Dermis microvascular lymphatic vessel endothelial cell (primary cell): ENCODE measurements at regions not wholly inside any gene's neighbourhood (a gene's known extent, or its start where the extent isn't known, plus 50 kb on each side); places are given as distances from the start of the nearest gene placed in this dataset.
"Not testable (repeated sequence)": the region's sequence is repeated elsewhere in the genome, so short reads cannot be mapped to it uniquely, and the experiment has no call there.

Experiments used
- DNase-seq, 2 donors: peaks; one replicate each; pipeline versions ENCODE4 v3.0.0 to v3.0.0-alpha.2; 2010; ENCODE audit warnings: low read depth in 2 of 2

- DNase-seq, result no peak
Measured at GRCh38 chr14:25699981-25700380, 650.0 kb upstream of the STXBP6 start.

GRCh38 chr14:25698111-25698510, 648.2 kb upstream of the STXBP6 start:
- DNase-seq, result no peak

GRCh38 chr14:25696176-25696575, 646.2 kb upstream of the STXBP6 start:
- DNase-seq, result no peak

- no peak for DNase-seq
Measured at GRCh38 chr14:25685004-25685403, 635.1 kb upstream of the STXBP6 start.

- no peak for DNase-seq
Measured at GRCh38 chr14:25680934-25681333, 631.0 kb upstream of the STXBP6 start.

- not testable (repeated sequence) for DNase-seq
Measured at GRCh38 chr14:25680511-25680910, 630.6 kb upstream of the STXBP6 start.

GRCh38 chr14:25677111-25677510, 627.2 kb upstream of the STXBP6 start:
- DNase-seq, result no peak

GRCh38 chr14:25667387-25667786, 617.4 kb upstream of the STXBP6 start:
- DNase-seq, result no peak

- no peak for DNase-seq
Measured at GRCh38 chr14:25666877-25667276, 616.9 kb upstream of the STXBP6 start.

- no peak for DNase-seq
Measured at GRCh38 chr14:25658988-25659387, 609.0 kb upstream of the STXBP6 start.

GRCh38 chr14:25630447-25630846, 580.5 kb upstream of the STXBP6 start:
- DNase-seq, result no peak

- no peak for DNase-seq
Measured at GRCh38 chr14:25628978-25629377, 579.0 kb upstream of the STXBP6 start.

GRCh38 chr14:25628390-25628789, 578.4 kb upstream of the STXBP6 start:
- no peak for DNase-seq

- no peak for DNase-seq
Measured at GRCh38 chr14:25626986-25627385, 577.0 kb upstream of the STXBP6 start.

GRCh38 chr14:25622763-25623162, 572.8 kb upstream of the STXBP6 start:
- DNase-seq, result no peak

- DNase-seq, result no peak
Measured at GRCh38 chr14:25620515-25620914, 570.6 kb upstream of the STXBP6 start.

GRCh38 chr14:25615174-25615573, 565.2 kb upstream of the STXBP6 start:
- DNase-seq, result no peak

GRCh38 chr14:25607192-25607591, 557.2 kb upstream of the STXBP6 start:
- DNase-seq, result no peak

- no peak for DNase-seq
Measured at GRCh38 chr14:25602106-25602505, 552.2 kb upstream of the STXBP6 start.

GRCh38 chr14:25588751-25589150, 538.8 kb upstream of the STXBP6 start:
- DNase-seq, result no peak

GRCh38 chr14:25574628-25575325, 524.8 kb upstream of the STXBP6 start:
- DNase-seq, result no peak

GRCh38 chr14:25570483-25570882, 520.5 kb upstream of the STXBP6 start:
- no peak for DNase-seq

GRCh38 chr14:25557466-25557865, 507.5 kb upstream of the STXBP6 start:
- no peak for DNase-seq

GRCh38 chr14:25552826-25553225, 502.9 kb upstream of the STXBP6 start:
- DNase-seq, result no peak
